ENCODE measurements at regions not wholly inside any gene's neighbourhood (a gene's known extent, or its start where the extent isn't known, plus 50 kb on each side); places are given as distances from the start of the nearest gene placed in this dataset.

DNA sequence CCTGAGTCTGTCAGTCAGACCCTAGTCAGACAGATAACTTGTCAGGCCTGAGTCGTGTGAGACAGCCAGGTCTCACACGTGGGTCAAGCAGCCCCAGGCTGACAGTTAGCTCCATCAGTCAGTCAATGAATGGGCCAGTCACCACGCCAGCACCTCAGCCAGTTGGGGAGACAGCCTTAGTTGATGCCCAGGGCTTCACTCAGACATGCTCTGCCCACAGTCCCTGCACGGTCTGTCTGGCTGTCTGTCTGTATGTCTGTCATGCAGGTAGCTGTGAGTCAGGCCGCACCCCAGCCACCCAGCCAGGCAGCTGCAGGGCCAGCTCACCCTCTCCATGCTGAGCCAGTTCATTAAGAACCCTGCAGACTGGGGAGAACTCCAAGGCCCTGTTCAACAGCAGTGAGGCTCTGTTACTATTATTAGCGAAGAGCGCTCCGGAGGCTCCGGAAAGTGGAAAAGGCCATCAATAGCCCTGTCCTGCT, 141.1 kb upstream of the PCBD1 start:
- DNase-seq (ENCODE audit: low read depth): no peak
- no peak overlapping the region for H3K4me3 ChIP-seq (ENCODE audit: low read depth, low read length)
- TF ChIP-seq, protein P1, sequence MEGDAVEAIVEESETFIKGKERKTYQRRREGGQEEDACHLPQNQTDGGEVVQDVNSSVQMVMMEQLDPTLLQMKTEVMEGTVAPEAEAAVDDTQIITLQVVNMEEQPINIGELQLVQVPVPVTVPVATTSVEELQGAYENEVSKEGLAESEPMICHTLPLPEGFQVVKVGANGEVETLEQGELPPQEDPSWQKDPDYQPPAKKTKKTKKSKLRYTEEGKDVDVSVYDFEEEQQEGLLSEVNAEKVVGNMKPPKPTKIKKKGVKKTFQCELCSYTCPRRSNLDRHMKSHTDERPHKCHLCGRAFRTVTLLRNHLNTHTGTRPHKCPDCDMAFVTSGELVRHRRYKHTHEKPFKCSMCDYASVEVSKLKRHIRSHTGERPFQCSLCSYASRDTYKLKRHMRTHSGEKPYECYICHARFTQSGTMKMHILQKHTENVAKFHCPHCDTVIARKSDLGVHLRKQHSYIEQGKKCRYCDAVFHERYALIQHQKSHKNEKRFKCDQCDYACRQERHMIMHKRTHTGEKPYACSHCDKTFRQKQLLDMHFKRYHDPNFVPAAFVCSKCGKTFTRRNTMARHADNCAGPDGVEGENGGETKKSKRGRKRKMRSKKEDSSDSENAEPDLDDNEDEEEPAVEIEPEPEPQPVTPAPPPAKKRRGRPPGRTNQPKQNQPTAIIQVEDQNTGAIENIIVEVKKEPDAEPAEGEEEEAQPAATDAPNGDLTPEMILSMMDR (conservative IDR thresholded peaks at IDR 0.05; ENCODE audit: low read depth, low read length): no peak

DNA sequence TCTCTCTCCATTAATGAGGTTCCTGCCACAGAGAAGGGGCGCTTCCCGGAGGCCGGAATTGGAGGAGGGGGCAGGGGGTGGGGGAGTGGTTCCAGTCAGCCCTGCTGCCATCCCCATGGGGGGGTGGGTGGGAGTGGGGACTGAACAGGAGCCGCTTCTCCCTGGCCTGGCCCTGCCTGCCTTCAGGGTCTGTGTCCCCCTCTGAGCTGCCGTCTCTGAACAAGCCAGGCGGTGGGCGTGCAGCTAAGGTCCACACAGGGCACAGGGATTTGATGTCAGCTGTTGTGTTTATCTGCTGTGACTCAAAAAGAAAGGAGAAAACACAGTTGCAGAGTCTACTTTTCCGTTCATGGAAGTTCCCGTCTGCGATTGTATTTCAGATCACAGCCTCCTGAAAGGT, 141.5 kb upstream of the PCBD1 start:
- TF ChIP-seq, protein P1 (conservative IDR thresholded peaks at IDR 0.05; ENCODE audit: low read depth, low read length): no peak
- H3K4me3 ChIP-seq (ENCODE audit: low read depth, low read length): no peak overlapping the region
- no peak for DNase-seq (ENCODE audit: low read depth)

DNA sequence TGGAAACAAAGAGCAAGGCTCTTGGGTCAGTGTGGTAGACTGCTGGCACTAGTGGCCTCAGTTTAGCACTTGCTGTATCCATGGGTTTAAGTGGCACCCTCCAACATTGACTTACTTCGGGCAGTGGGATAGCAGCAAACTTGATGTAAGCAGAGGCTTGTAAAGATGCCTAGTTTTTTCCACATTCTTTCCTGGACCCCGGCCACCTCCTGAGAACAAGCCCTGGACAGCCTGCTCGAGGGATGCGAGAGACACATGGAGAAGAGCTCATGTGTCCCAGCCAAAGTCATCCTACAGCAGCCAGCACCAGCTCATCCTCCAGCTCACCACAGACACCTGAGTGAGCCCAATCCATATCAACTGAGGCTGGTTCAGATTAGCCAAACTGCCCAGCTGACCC, 142.7 kb upstream of the PCBD1 start:
- H3K4me3 ChIP-seq (ENCODE audit: low read depth, low read length): no peak overlapping the region
- TF ChIP-seq, protein P1 (conservative IDR thresholded peaks at IDR 0.05; ENCODE audit: low read depth, low read length): no peak
- no peak for DNase-seq (ENCODE audit: low read depth)

DNA sequence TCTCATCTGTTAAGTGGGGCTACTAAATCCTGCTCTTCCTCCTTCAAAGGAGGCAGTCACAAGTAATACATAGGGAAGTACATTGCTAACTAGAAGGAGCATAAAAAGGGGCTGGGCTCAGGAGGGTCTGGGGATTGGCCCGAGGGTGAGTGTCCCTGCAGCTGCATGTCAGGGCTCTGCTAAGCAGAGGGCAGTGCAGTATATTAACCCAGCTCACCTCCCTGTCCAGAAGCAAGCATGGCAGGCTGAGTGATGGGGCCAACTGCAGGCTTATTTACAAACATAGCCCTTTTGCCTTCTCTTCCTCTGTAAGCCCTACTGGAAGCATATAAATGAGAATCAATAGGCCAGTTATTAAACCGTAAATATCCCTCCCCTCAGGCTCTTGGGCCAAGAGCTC, 143.2 kb upstream of the PCBD1 start:
- TF ChIP-seq, protein P1 (conservative IDR thresholded peaks at IDR 0.05; ENCODE audit: low read depth, low read length): no peak
- H3K4me3 ChIP-seq (ENCODE audit: low read depth, low read length): no peak overlapping the region
- no peak for DNase-seq (ENCODE audit: low read depth)

DNA sequence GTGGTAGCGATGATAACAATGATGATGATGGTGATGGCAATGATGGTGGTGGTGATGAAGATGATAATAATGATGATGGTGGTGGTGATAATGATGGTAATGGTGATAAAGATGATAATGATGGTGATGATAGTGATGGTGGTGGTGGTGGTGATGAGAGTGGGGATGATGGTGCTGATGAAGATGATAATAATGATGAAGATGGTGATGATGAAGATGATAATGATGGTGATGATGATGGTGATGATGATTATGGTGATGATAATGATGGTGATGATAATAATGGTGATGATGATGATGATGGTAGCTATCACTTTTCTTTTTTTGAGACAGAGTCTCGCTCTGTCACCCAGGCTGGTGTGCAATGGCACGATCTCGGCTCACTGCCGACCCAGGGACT, 144.5 kb upstream of the PCBD1 start:
- TF ChIP-seq, protein P1 (conservative IDR thresholded peaks at IDR 0.05; ENCODE audit: low read depth, low read length): no peak
- no peak overlapping the region for H3K4me3 ChIP-seq (ENCODE audit: low read depth, low read length)
- DNase-seq (ENCODE audit: low read depth): no peak

DNA sequence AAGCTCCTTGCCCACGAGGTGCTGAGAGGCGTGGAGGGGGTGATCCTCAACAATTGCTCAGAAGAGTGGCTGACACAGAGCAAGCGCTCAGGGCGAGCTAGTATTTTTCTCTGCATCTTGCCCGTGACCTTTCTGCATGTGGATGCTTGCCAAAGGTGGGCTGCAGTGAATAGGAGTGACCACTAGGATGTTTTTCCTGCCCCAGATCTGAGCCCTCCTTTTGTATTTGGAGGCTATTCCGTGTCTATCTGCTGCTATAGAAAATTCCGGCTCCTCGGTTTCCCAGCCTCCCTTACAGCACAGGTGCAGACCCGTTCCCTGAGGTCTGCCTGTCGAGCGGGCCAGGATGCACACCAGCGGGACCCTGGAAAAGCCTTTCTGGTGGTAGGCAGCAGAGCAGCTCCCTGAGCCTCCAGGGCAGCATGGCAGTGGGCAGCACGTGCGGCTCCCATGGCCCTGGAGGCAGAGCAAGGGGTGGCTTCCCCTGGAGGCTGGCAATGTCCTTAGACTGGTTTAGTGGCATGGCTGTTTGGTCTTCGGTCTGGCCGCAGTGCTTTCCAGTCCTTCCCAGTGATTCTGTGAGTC, 145.1 kb upstream of the PCBD1 start:
- H3K4me3 ChIP-seq (ENCODE audit: low read depth, low read length): no peak overlapping the region
- TF ChIP-seq, protein P1 (conservative IDR thresholded peaks at IDR 0.05; ENCODE audit: low read depth, low read length): no peak
- DNase-seq (ENCODE audit: low read depth): no peak
